Activated CD4-positive, CD25-positive, alpha-beta regulatory T cell treated with anti-CD3 and anti-CD28 coated beads, Interleukin-2, amount 50 U/mL, for 24 hours (primary cell): ENCODE measurements at regions not wholly inside any gene's neighbourhood (a gene's known extent, or its start where the extent isn't known, plus 50 kb on each side); places are given as distances from the start of the nearest gene placed in this dataset.

Source experiments
- ATAC-seq, 2 donors: fragments of 150-1000 bp; cut with Tn5 transposase; one replicate each; pipeline ENCODE4 v1.10.0; 2021; ENCODE audit warnings: mild to moderate bottlenecking in 1 of 2, moderate library complexity in 1 of 2

DNA sequence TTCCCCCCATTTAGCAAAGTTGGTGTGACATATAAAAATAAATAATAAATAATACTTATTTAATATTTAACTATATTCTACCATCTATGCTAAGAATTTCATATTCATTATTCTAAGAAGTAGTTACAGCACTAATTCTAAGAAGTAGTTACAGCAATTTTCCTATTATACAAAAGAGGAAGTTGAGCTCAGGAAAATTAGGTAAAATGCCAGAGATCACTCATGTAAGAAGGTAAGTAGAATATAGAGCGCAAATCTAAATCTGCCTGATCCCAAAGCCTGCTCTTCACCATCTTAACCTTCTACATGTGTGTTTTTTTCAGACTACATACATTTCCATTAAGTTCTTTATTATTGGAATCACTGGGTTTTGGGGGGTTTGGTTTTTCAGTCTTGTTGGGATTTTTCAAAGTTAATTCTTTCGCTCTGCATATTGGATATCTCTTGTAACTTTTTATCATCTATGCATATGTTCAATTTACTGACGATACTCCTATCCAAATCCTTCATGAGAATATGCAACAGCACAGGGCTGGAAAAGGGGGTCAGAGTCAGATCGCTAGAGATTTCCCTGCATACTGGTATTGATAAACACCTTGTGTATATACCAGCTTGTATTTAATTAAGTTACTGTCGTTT lies 852.1 kb downstream of the MAT2B start:
- ATAC-seq = no peak

GRCh38 chr5:164358531-164359259 lies 853.3 kb downstream of the MAT2B start:
- no peak for ATAC-seq

GRCh38 chr5:164359260-164360255 lies 854.1 kb downstream of the MAT2B start:
- ATAC-seq = no peak

DNA sequence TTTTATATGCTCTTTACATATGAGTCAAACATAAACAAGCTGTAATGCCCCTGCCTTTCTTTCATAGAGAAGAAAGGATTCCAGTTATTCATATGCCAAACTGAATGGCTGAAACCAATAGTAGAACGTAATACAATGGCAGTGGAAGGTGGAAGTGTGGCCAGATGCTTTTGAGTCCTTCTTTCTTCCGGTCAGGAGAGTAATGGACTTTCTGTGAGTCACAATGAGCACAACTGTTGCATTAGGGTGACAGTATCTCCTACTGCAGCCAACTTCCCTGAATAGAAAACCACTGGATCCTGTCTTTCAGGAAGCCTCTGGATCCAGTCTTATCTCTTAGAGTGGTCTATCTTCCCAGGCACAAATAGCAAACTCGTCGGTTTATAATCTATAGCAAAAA lies 855.2 kb downstream of the MAT2B start:
- no peak for ATAC-seq

DNA sequence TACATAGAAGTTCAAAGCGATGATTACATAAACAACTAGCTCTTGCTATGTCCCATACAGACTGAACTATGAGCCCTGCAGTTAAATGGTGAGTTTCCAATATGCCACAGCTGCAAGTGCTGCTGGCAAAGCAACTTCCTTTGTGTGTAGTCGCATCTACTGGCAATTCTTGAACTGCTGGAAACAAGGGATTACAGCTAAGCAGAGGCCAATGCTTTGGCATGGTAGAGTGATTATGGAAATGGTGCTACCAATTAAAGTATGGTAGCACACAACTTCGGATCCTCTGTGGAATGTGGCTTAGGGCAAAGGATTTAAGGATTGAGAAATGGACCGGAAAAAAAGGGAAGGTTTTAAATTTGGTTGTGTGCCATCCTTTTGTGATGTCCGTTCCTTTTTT lies 856.6 kb downstream of the MAT2B start:
- no peak for ATAC-seq

- no peak for ATAC-seq
Observed at GRCh38 chr5:164362835-164363234, 857.4 kb downstream of the MAT2B start.

DNA sequence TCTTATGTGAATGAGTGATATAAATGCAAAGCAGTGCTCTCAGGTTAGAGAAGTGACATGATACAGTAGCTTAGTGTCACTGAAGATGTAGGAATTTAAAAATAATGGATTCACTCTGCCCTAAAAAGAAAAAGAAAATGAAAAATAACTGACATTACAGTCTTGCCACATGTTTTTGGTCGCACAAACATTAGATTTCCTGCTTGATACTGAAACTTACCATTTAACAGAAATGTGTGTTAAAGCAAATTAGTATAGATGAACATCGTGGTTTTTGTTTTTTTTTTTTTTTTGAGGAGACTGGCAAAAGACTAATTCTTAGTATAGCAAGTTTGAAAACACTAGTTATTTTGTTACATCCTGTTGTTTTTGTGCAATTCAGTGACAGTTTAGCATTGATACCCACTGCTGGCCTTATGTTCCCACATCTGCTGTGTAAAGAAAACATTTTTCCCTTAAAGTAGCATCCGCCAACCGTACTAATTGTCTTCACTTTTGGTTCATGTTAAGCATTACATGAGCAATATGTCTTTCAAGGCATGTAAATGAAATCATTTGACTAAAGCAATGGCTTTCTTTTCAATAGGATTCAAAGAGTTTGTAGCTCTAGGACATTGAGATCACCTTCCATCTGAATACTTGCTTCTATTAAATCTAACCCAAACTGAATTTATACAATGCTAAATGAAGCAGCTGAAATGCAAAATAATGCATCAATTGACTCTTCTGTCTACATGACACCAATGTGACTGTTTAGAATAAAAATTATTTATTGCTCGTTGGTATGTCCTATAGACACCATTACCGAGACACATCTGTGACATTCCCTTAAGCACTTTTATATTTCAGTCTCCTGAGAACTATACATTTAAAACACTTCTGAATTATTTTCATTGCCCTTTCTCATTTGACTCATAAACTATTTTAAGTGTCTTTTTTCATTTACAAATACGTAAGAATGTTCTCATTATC lies 859.1 kb downstream of the MAT2B start:
- no peak for ATAC-seq

- no peak for ATAC-seq
Observed at GRCh38 chr5:164370841-164371240, 865.4 kb downstream of the MAT2B start.

DNA sequence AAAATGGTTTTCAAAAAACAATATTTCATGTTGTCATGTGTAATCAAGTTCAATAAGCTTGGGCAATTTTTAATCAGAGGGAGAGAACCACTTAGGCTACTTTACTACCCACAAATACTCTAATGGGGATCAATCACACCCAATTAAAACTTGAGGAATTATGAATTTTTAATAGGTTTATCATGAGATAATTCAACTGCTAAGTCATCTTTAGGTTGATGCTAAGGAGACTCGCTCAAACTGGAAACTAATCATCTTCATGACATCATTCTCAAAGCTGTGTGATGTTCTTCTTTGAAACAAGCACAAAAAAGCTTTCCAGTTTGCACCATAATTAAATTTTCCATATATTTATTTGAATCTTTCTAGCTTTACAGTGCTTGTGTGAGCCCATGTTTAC lies 867.5 kb downstream of the MAT2B start:
- no peak for ATAC-seq

- ATAC-seq = no peak
Observed at GRCh38 chr5:164373876-164374275, 868.5 kb downstream of the MAT2B start.

DNA sequence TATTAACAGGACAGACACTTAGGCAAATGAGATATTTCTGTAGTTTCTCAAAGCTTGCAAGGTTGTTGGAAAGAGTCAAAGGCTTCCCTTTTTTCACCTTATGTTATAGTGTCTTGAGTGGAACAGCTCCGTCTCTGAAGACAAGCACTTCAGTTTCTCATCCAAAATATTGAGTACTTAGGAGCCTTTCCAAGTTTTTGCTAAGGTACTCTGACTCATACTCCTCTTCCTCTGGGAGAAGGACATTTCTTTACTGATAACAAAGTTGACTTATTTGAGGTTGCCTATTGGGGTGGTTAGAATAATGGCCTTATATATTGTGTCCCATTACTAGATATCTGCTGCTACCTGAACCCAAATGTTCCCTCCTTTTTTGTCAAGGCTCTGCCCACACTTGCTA lies 869.6 kb downstream of the MAT2B start:
- no peak for ATAC-seq

DNA sequence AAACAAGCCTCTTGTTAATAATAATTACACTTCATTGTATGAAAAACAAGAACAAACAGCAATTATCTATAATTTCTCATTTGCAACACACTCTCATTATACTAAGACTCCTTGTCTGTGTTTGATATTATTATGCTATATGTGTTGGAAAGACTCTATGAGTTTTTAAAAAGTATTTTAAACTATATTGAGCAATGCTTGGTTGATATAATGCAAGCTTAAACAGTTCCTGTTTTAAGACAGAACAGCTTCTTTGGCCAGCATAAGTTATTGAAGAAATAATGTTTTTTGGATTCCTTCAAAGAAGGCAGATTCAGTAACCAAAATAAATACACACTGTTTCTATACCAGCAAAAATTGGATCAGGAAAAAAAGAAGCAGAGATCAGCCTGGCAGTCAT lies 871.4 kb downstream of the MAT2B start:
- no peak for ATAC-seq

DNA sequence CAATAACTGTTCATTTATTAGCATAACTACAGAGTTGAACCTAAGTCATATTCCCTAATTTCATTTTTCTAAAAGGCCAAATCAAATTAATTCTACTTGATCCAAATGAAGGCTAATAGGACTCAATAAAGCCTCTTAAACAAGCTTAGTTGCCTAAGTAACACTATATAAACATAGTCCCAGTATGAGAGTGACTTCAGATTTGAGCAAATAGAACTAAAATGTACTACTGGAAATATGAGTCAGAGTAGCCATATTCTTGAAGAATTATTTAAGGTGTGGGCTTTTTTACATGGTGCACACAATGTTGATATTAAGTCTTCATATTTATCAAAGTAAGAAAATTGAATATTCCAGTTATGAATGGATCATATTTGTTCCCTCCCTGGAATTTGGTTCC lies 872.3 kb downstream of the MAT2B start:
- no peak for ATAC-seq

DNA sequence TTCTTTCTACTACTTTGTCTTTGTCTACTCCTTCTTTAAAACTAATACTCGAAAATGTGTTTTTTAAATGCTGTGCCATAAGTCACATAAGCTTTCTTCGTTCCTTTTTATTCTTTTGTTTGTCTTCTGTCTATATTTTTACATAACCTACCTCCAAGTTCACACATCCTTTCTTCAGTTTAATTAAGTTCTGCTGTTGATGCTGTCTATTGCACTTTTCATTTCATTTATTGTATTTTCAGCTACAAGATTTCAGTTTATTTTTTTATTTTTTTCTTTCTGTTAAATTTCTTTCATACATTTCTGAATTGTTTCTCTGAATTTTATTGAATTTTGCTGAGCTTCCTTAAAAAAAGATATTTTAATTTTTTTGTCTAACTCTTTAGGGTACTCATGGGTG lies 878.2 kb downstream of the MAT2B start:
- no peak for ATAC-seq

DNA sequence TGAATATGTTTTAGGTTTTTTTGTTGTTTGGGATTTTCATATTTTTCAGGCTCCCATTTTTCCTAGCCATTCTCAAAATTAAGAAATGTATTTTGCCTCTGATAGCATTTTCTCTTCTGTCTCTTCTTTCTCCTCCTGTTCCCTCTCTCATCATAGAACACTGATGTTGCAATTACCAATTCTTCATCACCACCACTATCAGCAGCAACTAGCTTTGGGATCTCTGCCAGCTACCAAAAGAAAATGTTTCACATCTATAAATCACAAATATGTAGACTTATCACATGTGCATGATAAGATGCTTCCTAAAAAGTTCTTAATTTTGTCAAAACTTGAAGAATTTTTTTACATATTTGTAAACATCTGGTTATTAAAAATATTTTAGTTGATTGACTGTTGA lies 887.1 kb downstream of the MAT2B start:
- ATAC-seq = no peak

GRCh38 chr5:164394686-164395194 lies 889.3 kb downstream of the MAT2B start:
- ATAC-seq = no peak

- ATAC-seq = no peak
Observed at GRCh38 chr5:164412531-164412930, 907.1 kb downstream of the MAT2B start.

DNA sequence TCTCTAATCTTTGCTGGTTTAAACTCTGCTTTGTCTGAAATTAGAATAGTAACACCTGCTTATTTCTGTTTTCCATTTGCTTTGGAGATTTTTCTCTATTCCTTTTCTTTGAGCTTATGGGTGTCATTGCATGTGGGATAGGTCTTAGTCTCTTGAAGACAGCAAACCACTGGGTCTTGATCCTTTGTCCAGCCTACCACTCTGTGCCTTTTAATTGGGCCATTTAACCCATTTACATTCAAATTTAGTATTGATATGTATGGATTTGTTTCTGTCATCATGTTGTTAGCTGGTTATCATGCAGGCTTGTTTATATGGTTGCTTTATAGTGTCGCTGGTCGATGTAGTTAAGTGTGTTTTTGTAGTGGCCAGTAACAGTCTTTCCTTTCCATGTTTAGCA lies 914.7 kb downstream of the MAT2B start:
- no peak for ATAC-seq

GRCh38 chr5:164422400-164422799 lies 917.0 kb downstream of the MAT2B start:
- no peak for ATAC-seq

DNA sequence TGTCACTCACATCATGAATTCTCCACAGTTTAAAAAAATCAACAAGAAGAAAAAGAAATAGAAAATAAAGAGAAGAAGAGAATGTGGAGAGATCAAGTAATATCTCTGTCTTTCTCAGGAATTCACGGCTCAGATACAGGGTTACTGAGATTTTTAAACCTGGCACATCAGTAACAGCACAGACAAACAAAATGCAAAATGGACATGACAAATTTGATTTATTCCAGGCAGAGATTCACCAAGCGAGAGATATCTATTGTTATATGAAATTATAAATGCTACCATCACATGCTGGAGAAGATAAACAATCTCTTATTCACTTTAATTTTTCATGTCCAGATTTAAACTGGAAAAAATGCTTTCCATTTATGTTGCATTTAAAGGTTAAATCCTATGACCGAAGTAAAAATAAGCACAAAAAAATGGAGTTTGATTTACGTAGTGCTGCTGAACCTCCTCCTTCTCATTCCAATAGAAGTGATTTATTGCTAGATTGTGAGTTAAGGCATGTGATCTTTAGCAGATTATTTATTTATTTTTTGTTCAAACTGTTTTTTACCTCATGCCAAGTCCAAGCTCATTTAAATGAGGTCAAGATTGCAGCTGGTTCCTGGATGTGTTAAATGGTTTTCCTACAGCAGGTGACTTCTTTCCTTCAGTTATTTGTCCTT lies 926.4 kb downstream of the MAT2B start:
- no peak for ATAC-seq

DNA sequence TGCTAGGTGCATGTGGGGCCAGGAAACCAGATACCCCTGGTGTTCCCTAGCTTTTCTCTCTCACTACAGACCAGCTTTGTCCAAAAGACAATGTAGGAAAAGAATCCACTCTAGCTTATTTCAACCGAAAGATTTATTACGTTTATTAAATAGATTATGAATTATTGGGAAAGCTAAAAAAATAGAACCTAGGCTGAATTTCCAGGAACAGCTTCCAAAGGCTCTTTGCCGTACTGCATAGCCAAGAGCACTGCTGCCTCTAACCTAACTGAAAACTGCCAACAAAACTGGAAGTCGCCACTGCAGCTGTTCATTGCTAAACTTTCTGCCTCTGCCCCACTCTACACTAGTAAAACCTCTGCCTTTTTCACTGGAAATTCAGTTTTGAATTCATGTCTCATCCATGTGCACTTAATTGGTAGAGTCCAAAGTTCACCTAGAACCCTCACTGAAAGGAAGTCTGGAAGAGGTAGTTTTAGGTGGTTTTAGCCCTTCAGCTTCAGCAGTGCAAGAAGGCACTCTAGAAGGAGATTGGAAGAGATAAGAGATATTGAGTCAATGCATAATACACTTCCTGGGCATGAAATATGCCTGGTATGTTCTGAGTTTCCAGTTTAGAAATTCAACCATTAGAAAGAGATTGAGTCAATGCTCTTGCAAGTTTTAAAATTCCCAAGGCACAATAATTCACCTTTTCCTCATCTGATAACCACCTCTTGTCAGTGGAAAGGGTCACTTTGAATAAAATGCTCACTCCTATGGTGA lies 927.9 kb downstream of the MAT2B start:
- ATAC-seq = no peak
